ENCODE measurements at regions not wholly inside any gene's neighbourhood (a gene's known extent, or its start where the extent isn't known, plus 50 kb on each side); places are given as distances from the start of the nearest gene placed in this dataset.
A peak's percentile ranks its signal among the peaks of the same experiment; 100 is the strongest.

DNA sequence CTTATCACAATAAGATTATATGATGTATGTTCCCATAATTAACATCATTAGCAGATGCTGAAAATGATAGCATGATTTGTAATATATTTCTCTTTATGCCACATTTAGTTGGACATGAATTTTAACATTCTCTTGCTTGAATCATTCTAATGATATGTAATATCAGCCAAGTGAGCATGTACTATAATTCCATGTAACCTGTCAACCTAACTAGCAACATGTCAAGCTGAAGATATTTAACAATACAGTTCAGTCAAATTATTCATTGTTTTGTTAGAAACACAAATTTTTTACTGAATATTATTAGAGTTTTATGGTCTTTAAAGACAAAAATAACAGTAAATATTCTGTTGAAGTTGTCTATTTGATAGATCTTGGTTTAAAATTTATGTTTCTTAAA, 920.4 kb upstream of the PCDH10 start:
- Histone ChIP-seq H3F3A (ENCODE audit: insufficient read depth, low read length, poor library complexity, severe bottlenecking) (no peaks in the 10 kb centered on the region), H3K9ac (ENCODE audit: low read length) (no peak overlapping the region), H4K20me1 (ENCODE audit: insufficient read depth) (no peaks in the 10 kb centered on the region), H3K36me3 (ENCODE audit: insufficient read depth, low read length) (no peaks in the 10 kb centered on the region), H3K9me2 (ENCODE audit: insufficient read depth, low read length) (no peaks in the 10 kb centered on the region), H3K4me3 (ENCODE audit: low read length) (no peak overlapping the region), H3K9me3 (ENCODE audit: low read length) (no peaks in the 10 kb centered on the region), H3K27ac (ENCODE audit: low read length) (no peak overlapping the region), H3K79me2 (replicated peaks; ENCODE audit: insufficient read depth, low read length) (no peaks in the 10 kb centered on the region), H3K4me2 (ENCODE audit: low read length) (no peak overlapping the region), H3K27me3 (ENCODE audit: insufficient read depth, low read depth, low read length) (no peaks in the 10 kb centered on the region), H2AFZ (ENCODE audit: low read depth, low read length) (no peak overlapping the region)
- TF ChIP-seq TAF1 (IDR thresholded peaks at IDR 0.05; ENCODE audit: low read depth) = no peak
- TF ChIP-seq RAD21 (conservative IDR thresholded peaks at IDR 0.05) = no peak
- peak; percentile 79 for TF ChIP-seq EP300 (conservative IDR thresholded peaks at IDR 0.05; ENCODE audit: poor library complexity, severe bottlenecking)
- TF ChIP-seq, protein P1, sequence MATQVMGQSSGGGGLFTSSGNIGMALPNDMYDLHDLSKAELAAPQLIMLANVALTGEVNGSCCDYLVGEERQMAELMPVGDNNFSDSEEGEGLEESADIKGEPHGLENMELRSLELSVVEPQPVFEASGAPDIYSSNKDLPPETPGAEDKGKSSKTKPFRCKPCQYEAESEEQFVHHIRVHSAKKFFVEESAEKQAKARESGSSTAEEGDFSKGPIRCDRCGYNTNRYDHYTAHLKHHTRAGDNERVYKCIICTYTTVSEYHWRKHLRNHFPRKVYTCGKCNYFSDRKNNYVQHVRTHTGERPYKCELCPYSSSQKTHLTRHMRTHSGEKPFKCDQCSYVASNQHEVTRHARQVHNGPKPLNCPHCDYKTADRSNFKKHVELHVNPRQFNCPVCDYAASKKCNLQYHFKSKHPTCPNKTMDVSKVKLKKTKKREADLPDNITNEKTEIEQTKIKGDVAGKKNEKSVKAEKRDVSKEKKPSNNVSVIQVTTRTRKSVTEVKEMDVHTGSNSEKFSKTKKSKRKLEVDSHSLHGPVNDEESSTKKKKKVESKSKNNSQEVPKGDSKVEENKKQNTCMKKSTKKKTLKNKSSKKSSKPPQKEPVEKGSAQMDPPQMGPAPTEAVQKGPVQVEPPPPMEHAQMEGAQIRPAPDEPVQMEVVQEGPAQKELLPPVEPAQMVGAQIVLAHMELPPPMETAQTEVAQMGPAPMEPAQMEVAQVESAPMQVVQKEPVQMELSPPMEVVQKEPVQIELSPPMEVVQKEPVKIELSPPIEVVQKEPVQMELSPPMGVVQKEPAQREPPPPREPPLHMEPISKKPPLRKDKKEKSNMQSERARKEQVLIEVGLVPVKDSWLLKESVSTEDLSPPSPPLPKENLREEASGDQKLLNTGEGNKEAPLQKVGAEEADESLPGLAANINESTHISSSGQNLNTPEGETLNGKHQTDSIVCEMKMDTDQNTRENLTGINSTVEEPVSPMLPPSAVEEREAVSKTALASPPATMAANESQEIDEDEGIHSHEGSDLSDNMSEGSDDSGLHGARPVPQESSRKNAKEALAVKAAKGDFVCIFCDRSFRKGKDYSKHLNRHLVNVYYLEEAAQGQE (IDR thresholded peaks at IDR 0.05; ENCODE audit: borderline replicate concordance) = no peak
- no peak for TF ChIP-seq EZH2 (IDR thresholded peaks at IDR 0.05; ENCODE audit: borderline replicate concordance, insufficient read depth, low read length, poor library complexity, severe bottlenecking)
- no peak for TF ChIP-seq SMC3 (conservative IDR thresholded peaks at IDR 0.05; ENCODE audit: poor library complexity)
- TF ChIP-seq POLR2AphosphoS5 (IDR thresholded peaks at IDR 0.05) = peak; percentile 78
- TF ChIP-seq, protein P2, sequence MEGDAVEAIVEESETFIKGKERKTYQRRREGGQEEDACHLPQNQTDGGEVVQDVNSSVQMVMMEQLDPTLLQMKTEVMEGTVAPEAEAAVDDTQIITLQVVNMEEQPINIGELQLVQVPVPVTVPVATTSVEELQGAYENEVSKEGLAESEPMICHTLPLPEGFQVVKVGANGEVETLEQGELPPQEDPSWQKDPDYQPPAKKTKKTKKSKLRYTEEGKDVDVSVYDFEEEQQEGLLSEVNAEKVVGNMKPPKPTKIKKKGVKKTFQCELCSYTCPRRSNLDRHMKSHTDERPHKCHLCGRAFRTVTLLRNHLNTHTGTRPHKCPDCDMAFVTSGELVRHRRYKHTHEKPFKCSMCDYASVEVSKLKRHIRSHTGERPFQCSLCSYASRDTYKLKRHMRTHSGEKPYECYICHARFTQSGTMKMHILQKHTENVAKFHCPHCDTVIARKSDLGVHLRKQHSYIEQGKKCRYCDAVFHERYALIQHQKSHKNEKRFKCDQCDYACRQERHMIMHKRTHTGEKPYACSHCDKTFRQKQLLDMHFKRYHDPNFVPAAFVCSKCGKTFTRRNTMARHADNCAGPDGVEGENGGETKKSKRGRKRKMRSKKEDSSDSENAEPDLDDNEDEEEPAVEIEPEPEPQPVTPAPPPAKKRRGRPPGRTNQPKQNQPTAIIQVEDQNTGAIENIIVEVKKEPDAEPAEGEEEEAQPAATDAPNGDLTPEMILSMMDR (IDR thresholded peaks at IDR 0.05; ENCODE audit: poor library complexity, severe bottlenecking) = no peak
- no peak for TF ChIP-seq MXI1 (conservative IDR thresholded peaks at IDR 0.05; ENCODE audit: poor library complexity, severe bottlenecking)

DNA sequence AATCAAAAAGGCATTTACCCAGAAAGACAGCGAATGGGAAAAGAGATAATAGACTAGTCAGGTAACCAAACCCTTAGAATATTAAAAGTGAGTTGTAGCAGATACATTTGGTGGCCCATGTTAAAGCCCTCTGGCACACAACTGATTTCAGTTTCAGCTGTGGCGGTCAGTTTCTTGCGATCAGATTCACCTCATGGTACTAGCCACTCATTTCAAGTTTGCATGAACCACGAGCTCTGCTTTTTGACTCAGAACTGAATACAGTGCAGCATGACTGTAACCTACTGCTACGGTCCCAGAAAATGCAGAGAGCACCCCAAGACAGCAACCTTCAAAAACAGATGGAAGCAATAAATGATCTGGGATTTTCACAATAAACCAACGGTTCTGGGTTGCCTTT, 919.1 kb upstream of the PCDH10 start:
- Histone ChIP-seq H3K9me2 (ENCODE audit: insufficient read depth, low read length) (no peaks in the 10 kb centered on the region), H3K27ac (ENCODE audit: low read length) (no peak overlapping the region), H4K20me1 (ENCODE audit: insufficient read depth) (no peaks in the 10 kb centered on the region), H3K4me3 (ENCODE audit: low read length) (no peak overlapping the region), H3K4me2 (ENCODE audit: low read length) (no peak overlapping the region), H3K9ac (ENCODE audit: low read length) (no peak overlapping the region), H3K9me3 (ENCODE audit: low read length) (no peaks in the 10 kb centered on the region), H2AFZ (ENCODE audit: low read depth, low read length) (no peak overlapping the region), H3F3A (ENCODE audit: insufficient read depth, low read length, poor library complexity, severe bottlenecking) (no peaks in the 10 kb centered on the region), H3K36me3 (ENCODE audit: insufficient read depth, low read length) (no peaks in the 10 kb centered on the region), H3K27me3 (ENCODE audit: insufficient read depth, low read depth, low read length) (no peaks in the 10 kb centered on the region), H3K79me2 (replicated peaks; ENCODE audit: insufficient read depth, low read length) (no peaks in the 10 kb centered on the region)
- no peak for TF ChIP-seq EZH2 (IDR thresholded peaks at IDR 0.05; ENCODE audit: borderline replicate concordance, insufficient read depth, low read length, poor library complexity, severe bottlenecking)
- no peak for TF ChIP-seq RAD21 (conservative IDR thresholded peaks at IDR 0.05)
- no peak for TF ChIP-seq TAF1 (IDR thresholded peaks at IDR 0.05; ENCODE audit: low read depth)
- TF ChIP-seq, protein P2 (IDR thresholded peaks at IDR 0.05; ENCODE audit: poor library complexity, severe bottlenecking) = no peak
- TF ChIP-seq MXI1 (conservative IDR thresholded peaks at IDR 0.05; ENCODE audit: poor library complexity, severe bottlenecking) = no peak
- no peak for TF ChIP-seq SMC3 (conservative IDR thresholded peaks at IDR 0.05; ENCODE audit: poor library complexity)
